NB4 (cell line): ENCODE measurements at regions not wholly inside any gene's neighbourhood (a gene's known extent, or its start where the extent isn't known, plus 50 kb on each side); places are given as distances from the start of the nearest gene placed in this dataset.

Experiments
- DNase-seq: peaks from one replicate; pipeline ENCODE4 v3.0.0; 2010; ENCODE audit warnings: low read depth
- H3K4me3 ChIP-seq: one replicate; pipeline ENCODE4 v1.5.1; 2011; ENCODE audit warnings: mild to moderate bottlenecking, low read depth, low read length, moderate library complexity
- MYC ChIP-seq: IDR thresholded peaks from 2 replicates; pipeline ENCODE4 v1.6.1; 2011; ENCODE audit warnings: low read depth, low read length
- POLR2A ChIP-seq: IDR thresholded peaks from 2 replicates; pipeline ENCODE4 v1.6.1; 2011; ENCODE audit warnings: mild to moderate bottlenecking; ENCODE audit not compliant: insufficient read length; ENCODE audit errors: extremely low read depth
- TF ChIP-seq, protein P1 (sequence below): IDR thresholded peaks from 2 replicates; pipeline ENCODE4 v1.6.1; 2011; ENCODE audit warnings: low read depth, low read length
- TF ChIP-seq, protein P2 (sequence below): IDR thresholded peaks from one replicate; pipeline ENCODE4 v1.5.1; 2012; ENCODE audit warnings: low read depth, low read length

DNA sequence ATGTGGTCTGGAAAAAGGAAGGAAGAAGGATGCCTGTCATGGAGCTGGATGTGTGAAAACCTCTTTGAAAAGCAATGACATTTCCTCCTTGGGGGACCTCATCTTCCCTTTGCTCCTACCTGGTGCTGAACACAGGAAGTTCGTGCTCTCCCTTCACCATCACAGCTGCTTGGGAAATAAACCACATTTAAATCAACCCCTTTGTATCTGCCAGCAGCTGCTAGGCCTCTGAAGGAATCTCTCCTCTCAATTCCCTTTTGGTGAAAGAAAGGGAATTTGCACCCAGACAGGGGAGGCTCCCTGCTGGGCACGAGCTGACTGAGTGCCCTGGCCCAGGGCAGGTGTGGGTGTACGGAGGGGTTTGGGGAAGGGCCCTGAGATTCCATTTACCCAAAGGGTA lies 437.7 kb downstream of the TSHZ3 start:
- no peak for DNase-seq
- no peak overlapping the region for H3K4me3 ChIP-seq
- TF ChIP-seq, protein P1, sequence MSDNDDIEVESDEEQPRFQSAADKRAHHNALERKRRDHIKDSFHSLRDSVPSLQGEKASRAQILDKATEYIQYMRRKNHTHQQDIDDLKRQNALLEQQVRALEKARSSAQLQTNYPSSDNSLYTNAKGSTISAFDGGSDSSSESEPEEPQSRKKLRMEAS = no peak
- TF ChIP-seq MYC = no peak
- TF ChIP-seq, protein P2, sequence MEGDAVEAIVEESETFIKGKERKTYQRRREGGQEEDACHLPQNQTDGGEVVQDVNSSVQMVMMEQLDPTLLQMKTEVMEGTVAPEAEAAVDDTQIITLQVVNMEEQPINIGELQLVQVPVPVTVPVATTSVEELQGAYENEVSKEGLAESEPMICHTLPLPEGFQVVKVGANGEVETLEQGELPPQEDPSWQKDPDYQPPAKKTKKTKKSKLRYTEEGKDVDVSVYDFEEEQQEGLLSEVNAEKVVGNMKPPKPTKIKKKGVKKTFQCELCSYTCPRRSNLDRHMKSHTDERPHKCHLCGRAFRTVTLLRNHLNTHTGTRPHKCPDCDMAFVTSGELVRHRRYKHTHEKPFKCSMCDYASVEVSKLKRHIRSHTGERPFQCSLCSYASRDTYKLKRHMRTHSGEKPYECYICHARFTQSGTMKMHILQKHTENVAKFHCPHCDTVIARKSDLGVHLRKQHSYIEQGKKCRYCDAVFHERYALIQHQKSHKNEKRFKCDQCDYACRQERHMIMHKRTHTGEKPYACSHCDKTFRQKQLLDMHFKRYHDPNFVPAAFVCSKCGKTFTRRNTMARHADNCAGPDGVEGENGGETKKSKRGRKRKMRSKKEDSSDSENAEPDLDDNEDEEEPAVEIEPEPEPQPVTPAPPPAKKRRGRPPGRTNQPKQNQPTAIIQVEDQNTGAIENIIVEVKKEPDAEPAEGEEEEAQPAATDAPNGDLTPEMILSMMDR = no peak
- no peak for TF ChIP-seq POLR2A

DNA sequence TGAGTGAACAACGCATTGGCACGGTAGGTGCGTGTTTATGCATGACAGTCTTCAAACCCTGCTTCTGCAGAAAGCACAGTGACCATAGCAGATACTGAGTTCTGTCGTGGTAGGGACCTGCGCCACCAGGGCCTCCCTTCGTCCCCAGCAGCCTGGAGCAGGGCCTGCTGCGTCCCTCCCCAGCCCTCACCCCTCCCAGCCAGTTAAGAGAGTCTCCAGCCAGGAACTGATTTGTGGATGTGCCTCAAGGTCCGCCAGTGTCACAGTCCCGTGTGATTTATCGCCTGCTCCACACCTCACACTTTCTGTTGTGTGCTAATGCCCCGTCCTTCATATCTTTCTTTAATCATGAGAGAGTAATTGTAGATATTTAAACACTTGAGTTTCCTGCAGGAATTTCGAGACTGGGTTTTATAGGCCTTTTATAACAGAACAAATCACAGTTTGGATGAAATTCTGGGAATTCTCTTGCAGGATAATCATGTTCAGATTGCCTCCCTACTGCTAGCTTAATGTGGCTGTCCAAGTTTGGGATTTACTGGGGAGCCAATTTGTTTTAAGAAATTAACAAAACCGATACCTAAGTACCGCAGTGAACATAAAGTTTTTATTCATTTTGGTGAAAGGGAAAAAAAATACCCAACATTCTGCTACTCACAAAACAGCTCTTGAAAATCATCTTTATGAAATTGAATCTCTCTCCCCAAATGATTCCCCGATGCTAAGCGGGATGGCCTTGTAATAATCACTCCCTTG lies 438.6 kb downstream of the TSHZ3 start:
- DNase-seq = no peak
- no peak overlapping the region for H3K4me3 ChIP-seq
- TF ChIP-seq, protein P1 = no peak
- no peak for TF ChIP-seq POLR2A
- no peak for TF ChIP-seq MYC

DNA sequence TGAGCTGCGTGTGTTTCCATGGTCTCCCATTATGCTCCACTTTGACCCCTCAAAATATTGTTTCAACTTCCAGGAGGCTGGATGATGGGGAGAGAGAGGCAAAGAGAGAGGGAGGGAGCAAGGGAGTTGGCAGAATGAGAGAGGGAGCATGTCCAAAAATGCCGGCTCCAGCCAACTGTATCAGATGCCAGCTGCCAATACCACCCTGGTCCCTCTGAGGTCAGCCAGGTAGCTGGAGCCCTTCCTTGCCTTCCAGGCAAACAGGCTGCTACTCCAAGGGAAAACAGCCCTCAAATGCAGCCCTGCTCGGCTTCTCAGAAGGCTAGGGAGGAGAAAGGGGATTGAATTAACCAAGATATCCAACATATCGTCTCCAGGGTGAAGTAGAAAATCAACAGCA lies 440.0 kb downstream of the TSHZ3 start:
- DNase-seq = no peak
- no peak overlapping the region for H3K4me3 ChIP-seq
- TF ChIP-seq, protein P2 = no peak
- TF ChIP-seq, protein P1 = no peak
- TF ChIP-seq MYC = no peak
- no peak for TF ChIP-seq POLR2A

DNA sequence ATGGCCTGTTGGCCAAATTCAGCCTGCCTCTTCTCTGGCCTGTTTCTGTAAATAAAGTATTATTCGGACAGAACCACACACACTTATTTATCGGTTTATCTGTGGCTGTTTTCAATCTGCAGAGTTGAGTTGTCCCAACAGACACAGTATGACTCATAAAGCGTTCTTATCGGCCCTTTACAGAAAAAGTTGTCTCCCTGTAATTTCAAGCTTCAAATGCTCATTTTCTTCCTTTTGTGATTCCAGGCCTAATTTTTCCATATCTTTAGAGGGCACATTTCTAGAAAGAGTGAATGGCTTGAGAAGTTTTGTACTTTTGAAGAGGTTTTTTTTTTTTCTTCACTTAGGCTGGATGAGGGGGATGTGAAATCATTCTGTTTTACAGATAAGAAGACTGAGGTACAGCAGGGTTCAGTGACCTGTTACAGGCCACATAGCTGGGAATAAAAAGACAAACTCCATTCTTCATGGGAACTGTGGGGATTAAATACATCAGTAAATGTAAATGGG lies 440.9 kb downstream of the TSHZ3 start:
- TF ChIP-seq MYC (no peak), POLR2A (no peak)
- TF ChIP-seq, protein P1 = no peak
- TF ChIP-seq, protein P2 = no peak
- no peak overlapping the region for H3K4me3 ChIP-seq
- DNase-seq = no peak

DNA sequence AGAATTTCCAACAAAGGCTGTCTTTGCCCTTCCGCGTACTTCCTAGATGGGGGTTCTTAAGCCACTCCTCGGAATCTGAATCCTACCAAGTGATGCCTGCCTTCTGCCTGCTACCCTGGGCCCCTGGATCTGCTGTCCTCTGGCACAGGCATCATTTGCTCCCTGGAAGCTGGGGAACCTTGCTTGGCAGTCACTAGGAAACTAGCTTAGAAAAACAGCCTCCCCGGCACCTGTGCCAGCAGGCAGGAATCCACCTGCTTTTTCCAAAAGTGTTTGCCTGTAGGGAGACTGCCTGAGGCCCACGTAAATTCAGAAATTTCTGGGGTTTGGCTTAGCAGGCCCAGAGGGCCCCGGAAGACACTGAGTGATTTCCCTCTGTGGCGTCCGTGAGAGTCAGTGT lies 442.4 kb downstream of the TSHZ3 start:
- TF ChIP-seq POLR2A = no peak
- TF ChIP-seq, protein P1 = no peak
- TF ChIP-seq, protein P2 = no peak
- no peak for TF ChIP-seq MYC
- no peak overlapping the region for H3K4me3 ChIP-seq
- no peak for DNase-seq

DNA sequence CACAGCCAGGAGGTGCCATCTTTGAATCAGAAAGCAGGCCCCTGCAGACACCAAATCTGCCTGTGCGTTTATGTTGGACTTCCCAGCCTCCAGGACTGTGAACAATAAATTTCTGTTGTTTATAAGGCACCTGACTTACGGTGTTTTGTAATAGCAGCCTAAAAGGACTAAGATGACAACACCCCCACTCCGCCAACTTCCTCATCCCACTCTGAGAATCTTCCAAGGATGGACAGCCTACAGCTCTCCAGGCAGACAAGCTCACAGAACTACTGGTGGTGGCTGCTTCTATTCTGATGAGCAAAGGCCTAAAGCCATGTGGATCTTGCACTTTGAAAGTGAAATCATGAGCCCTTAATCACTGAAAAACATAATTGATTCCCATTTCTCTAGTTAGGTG lies 449.2 kb downstream of the TSHZ3 start:
- no peak for DNase-seq
- TF ChIP-seq, protein P2 = no peak
- H3K4me3 ChIP-seq = no peak overlapping the region
